Uterus (tissue), 3 donors: ENCODE measurements at regions not wholly inside any gene's neighbourhood (a gene's known extent, or its start where the extent isn't known, plus 50 kb on each side); places are given as distances from the start of the nearest gene placed in this dataset.
"Not testable (repeated sequence)": the region's sequence is repeated elsewhere in the genome, so short reads cannot be mapped to it uniquely, and the experiment has no call there.

ENCODE experiments used
- DNase-seq, 2 donors: peaks; one replicate each; pipeline ENCODE4 v3.0.0-alpha.2; 2019 to 2020
- H3K27ac ChIP-seq, 2 donors: fragments of 200-600 bp; sonication (generic); 1 replicate in 1 of 2; 2 replicates in 1 of 2; pipeline ENCODE4 v1.5.1; 2016 to 2018
- H3K27me3 ChIP-seq, 2 donors: fragments of 200-600 bp; sonication (generic); one replicate each; pipeline ENCODE4 v1.5.1; 2018 to 2019; ENCODE audit warnings: control low read depth in 1 of 2
- H3K36me3 ChIP-seq, 2 donors: fragments of 200-600 bp; sonication (generic); one replicate each; pipeline ENCODE4 v1.5.1; 2019; ENCODE audit warnings: control low read depth in 1 of 2
- H3K4me1 ChIP-seq, 2 donors: fragments of 200-600 bp; sonication (generic); one replicate each; pipeline ENCODE4 v1.5.1; 2018 to 2019; ENCODE audit warnings: control low read depth in 1 of 2
- H3K4me3 ChIP-seq, 2 donors: fragments of 200-600 bp; sonication (generic); 1 replicate in 1 of 2; 2 replicates in 1 of 2; pipeline ENCODE4 v1.5.1; 2018 to 2019; ENCODE audit warnings: mild to moderate bottlenecking in 1 of 2
- H3K9me3 ChIP-seq, 2 donors: fragments of 200-600 bp; sonication (generic); one replicate each; pipeline ENCODE4 v1.5.1; 2019; ENCODE audit warnings: control low read depth in 1 of 2
- POLR2A ChIP-seq, 2 donors: fragments of 450-650 bp; IDR thresholded peaks; one replicate each; pipeline ENCODE4 v1.6.1; 2016; ENCODE audit warnings: antibody characterized with exemption in 2 of 2, mild to moderate bottlenecking in 1 of 2, moderate library complexity in 1 of 2
- intact Hi-C: fragments of 100-400 bp; cut with DNase I; formaldehyde crosslinking; loops from one replicate; pipeline ENCODE4 v1.15.1; 2023; ENCODE audit warnings: low total_unique reads
- TF ChIP-seq, protein P1 (sequence below), 4 experiments: fragments of 200-600 bp in 2 of 4; fragments of 450-650 bp in 2 of 4; sonication (generic) in 2 of 4; IDR thresholded peaks; one replicate each; pipeline ENCODE4 v1.5.1; 2016 to 2019; ENCODE audit warnings: antibody characterized with exemption in 4 of 4, mild to moderate bottlenecking in 2 of 4, moderate library complexity in 1 of 4
- donor health status: DM: yes; HTN: yes; CAD: no.

DNA sequence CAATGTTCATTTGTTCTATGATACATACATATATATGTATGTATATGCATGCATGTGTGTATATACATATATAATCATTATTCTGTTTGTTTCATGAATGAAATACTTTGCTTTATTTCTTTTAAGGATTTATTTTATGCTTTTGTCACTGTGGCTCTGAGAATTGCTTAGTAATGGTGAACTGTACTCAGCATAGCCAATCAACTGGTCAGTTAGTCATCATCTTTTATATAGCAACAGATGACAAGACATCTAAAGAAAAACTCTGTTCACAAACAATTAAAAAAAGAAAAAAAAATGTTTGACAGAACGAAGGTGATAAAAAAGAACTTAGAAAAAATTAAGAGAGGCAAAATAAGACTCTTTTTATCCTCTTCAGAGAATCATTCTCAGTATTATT is 1440.3 kb downstream of the PCDH9 start:
- no peaks in the 10 kb centered on the region for H3K27me3 ChIP-seq
- no peak for DNase-seq
- TF ChIP-seq, protein P1, sequence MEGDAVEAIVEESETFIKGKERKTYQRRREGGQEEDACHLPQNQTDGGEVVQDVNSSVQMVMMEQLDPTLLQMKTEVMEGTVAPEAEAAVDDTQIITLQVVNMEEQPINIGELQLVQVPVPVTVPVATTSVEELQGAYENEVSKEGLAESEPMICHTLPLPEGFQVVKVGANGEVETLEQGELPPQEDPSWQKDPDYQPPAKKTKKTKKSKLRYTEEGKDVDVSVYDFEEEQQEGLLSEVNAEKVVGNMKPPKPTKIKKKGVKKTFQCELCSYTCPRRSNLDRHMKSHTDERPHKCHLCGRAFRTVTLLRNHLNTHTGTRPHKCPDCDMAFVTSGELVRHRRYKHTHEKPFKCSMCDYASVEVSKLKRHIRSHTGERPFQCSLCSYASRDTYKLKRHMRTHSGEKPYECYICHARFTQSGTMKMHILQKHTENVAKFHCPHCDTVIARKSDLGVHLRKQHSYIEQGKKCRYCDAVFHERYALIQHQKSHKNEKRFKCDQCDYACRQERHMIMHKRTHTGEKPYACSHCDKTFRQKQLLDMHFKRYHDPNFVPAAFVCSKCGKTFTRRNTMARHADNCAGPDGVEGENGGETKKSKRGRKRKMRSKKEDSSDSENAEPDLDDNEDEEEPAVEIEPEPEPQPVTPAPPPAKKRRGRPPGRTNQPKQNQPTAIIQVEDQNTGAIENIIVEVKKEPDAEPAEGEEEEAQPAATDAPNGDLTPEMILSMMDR (IDR thresholded peaks at IDR 0.05): no peak
- no peak for TF ChIP-seq POLR2A (IDR thresholded peaks at IDR 0.05)
- no peak overlapping the region for H3K27ac ChIP-seq
- H3K9me3 ChIP-seq: no peaks in the 10 kb centered on the region
- intact Hi-C loops: no loop called here
- H3K4me1 ChIP-seq: no peaks in the 10 kb centered on the region
- no peak overlapping the region for H3K4me3 ChIP-seq
- H3K36me3 ChIP-seq: no peaks in the 10 kb centered on the region

- TF ChIP-seq POLR2A (IDR thresholded peaks at IDR 0.05): no peak
- TF ChIP-seq, protein P1 (IDR thresholded peaks at IDR 0.05): no peak
- H3K4me3 ChIP-seq: no peak overlapping the region
- no peak overlapping the region for H3K27ac ChIP-seq
- H3K9me3 ChIP-seq: no peaks in the 10 kb centered on the region
- intact Hi-C loops: no loop called here
- H3K36me3 ChIP-seq: no peaks in the 10 kb centered on the region
- H3K27me3 ChIP-seq: no peaks in the 10 kb centered on the region
- no peaks in the 10 kb centered on the region for H3K4me1 ChIP-seq
- DNase-seq: no peak
These were observed 1443.1 kb downstream of the PCDH9 start for GRCh38 chr13:65787082-65787481.

GRCh38 chr13:65784088-65784816 is 1445.9 kb downstream of the PCDH9 start:
- no peaks in the 10 kb centered on the region for H3K9me3 ChIP-seq
- DNase-seq: no peak
- intact Hi-C loops: no loop called here
- no peak overlapping the region for H3K4me3 ChIP-seq
- no peak overlapping the region for H3K27ac ChIP-seq
- TF ChIP-seq, protein P1 (IDR thresholded peaks at IDR 0.05): no peak
- TF ChIP-seq POLR2A (IDR thresholded peaks at IDR 0.05): no peak
- H3K4me1 ChIP-seq: no peaks in the 10 kb centered on the region
- no peaks in the 10 kb centered on the region for H3K36me3 ChIP-seq
- H3K27me3 ChIP-seq: no peaks in the 10 kb centered on the region

DNA sequence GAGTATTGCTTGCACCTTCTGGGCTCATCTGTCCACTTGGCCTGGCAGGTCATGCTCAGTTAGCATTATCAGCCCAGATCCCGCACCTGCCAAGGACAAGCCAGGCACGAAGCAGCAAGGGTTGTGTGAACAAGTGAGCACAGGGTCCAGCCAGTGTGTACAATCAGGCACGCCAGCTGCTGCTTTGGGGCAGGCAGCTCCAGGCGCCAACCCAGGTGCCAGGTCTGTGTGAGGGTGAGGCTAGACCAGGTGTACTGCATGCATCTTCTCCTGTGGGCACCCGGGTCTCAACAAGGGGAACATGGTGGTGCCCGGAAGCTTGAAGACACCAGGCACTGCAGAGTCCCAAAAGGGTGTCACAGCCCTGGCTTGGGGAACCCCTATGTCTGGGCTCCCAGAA is 1446.8 kb downstream of the PCDH9 start:
- no peak for TF ChIP-seq POLR2A (IDR thresholded peaks at IDR 0.05)
- TF ChIP-seq, protein P1 (IDR thresholded peaks at IDR 0.05): no peak
- H3K27ac ChIP-seq: no peak overlapping the region
- DNase-seq: no peak
- intact Hi-C loops: no loop called here
- no peaks in the 10 kb centered on the region for H3K4me1 ChIP-seq
- no peaks in the 10 kb centered on the region for H3K27me3 ChIP-seq
- no peak overlapping the region for H3K4me3 ChIP-seq
- H3K36me3 ChIP-seq: no peaks in the 10 kb centered on the region
- H3K9me3 ChIP-seq: no peaks in the 10 kb centered on the region

DNA sequence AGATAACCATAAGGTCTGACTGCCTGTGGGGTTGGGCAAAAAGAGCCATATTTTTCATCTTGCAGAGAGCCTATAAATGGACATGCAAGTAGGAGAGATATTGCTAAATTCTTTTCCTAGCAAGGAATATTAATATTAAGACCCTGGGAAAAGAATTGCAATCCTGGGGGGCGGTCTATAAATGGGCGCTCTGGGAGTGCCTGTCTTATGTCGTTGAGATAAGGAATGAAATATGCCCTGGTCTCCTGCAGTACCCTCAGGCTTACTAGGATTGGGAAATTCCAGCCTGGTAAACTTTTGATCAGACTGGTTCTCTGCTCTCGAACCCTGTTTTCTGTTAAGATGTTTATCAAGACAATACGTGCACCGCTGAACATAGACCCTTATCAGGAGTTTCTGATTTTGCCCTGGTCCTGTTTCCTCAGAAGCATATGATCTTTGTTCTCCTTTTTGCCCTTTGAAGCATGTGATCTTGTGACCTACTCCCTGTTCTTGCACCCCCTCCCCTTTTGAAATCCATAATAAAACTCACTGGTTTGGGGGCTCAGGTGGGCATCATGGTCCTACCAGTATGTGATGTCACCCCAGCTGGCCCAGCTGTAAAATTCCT is 1458.3 kb downstream of the PCDH9 start:
- H3K27ac ChIP-seq, H3K27me3 ChIP-seq, H3K9me3 ChIP-seq, intact Hi-C loops, H3K36me3 ChIP-seq, H3K4me3 ChIP-seq, H3K4me1 ChIP-seq, DNase-seq: not testable (repeated sequence)
